ENCODE measurements at regions not wholly inside any gene's neighbourhood (a gene's known extent, or its start where the extent isn't known, plus 50 kb on each side); places are given as distances from the start of the nearest gene placed in this dataset.

GRCh38 chr2:71842744-71843143 is 304.9 kb downstream of the CYP26B1 start:
- DNase-seq (ENCODE audit: extremely low spot score, unreplicated experiment), result no peak
- H3K4me1 Mint-ChIP-seq (ENCODE audit: unreplicated experiment), result peaks cover 5% of the 10 kb centered on the region
- TF ChIP-seq CTCF (IDR thresholded peaks at IDR 0.05), result no peak
- H3K27me3 Mint-ChIP-seq (ENCODE audit: unreplicated experiment), result no peaks in the 10 kb centered on the region
- H3K4me3 Mint-ChIP-seq (ENCODE audit: unreplicated experiment), result no peak overlapping the region
- no peaks in the 10 kb centered on the region for H3K9me3 Mint-ChIP-seq (ENCODE audit: unreplicated experiment)
- H3K36me3 Mint-ChIP-seq (ENCODE audit: unreplicated experiment), result no peaks in the 10 kb centered on the region
- H3K27ac Mint-ChIP-seq (ENCODE audit: unreplicated experiment), result no peak overlapping the region

- Mint-ChIP-seq H3K36me3 (ENCODE audit: unreplicated experiment) (no peaks in the 10 kb centered on the region), H3K27ac (ENCODE audit: unreplicated experiment) (no peak overlapping the region), H3K4me1 (ENCODE audit: unreplicated experiment) (peaks cover 5% of the 10 kb centered on the region), H3K27me3 (ENCODE audit: unreplicated experiment) (no peaks in the 10 kb centered on the region), H3K9me3 (ENCODE audit: unreplicated experiment) (no peaks in the 10 kb centered on the region), H3K4me3 (ENCODE audit: unreplicated experiment) (no peak overlapping the region)
- no peak for DNase-seq (ENCODE audit: extremely low spot score, unreplicated experiment)
- no peak for TF ChIP-seq CTCF (IDR thresholded peaks at IDR 0.05)
Observed at GRCh38 chr2:71839826-71840225, 307.8 kb downstream of the CYP26B1 start.

GRCh38 chr2:71834796-71835195 is 312.9 kb downstream of the CYP26B1 start:
- Mint-ChIP-seq H3K27ac (ENCODE audit: unreplicated experiment) (no peak overlapping the region), H3K4me3 (ENCODE audit: unreplicated experiment) (no peak overlapping the region), H3K9me3 (ENCODE audit: unreplicated experiment) (no peaks in the 10 kb centered on the region), H3K4me1 (ENCODE audit: unreplicated experiment) (no peaks in the 10 kb centered on the region), H3K36me3 (ENCODE audit: unreplicated experiment) (no peaks in the 10 kb centered on the region), H3K27me3 (ENCODE audit: unreplicated experiment) (no peaks in the 10 kb centered on the region)
- no peak for TF ChIP-seq CTCF (IDR thresholded peaks at IDR 0.05)
- DNase-seq (ENCODE audit: extremely low spot score, unreplicated experiment), result peak; percentile 42

GRCh38 chr2:71833855-71834560 is 313.7 kb downstream of the CYP26B1 start:
- H3K4me1 Mint-ChIP-seq (ENCODE audit: unreplicated experiment), result no peaks in the 10 kb centered on the region
- H3K27me3 Mint-ChIP-seq (ENCODE audit: unreplicated experiment), result no peaks in the 10 kb centered on the region
- H3K4me3 Mint-ChIP-seq (ENCODE audit: unreplicated experiment), result no peak overlapping the region
- no peaks in the 10 kb centered on the region for H3K9me3 Mint-ChIP-seq (ENCODE audit: unreplicated experiment)
- no peak overlapping the region for H3K27ac Mint-ChIP-seq (ENCODE audit: unreplicated experiment)
- no peaks in the 10 kb centered on the region for H3K36me3 Mint-ChIP-seq (ENCODE audit: unreplicated experiment)
- no peak for TF ChIP-seq CTCF (IDR thresholded peaks at IDR 0.05)
- peak; percentile 63 for DNase-seq (ENCODE audit: extremely low spot score, unreplicated experiment)

- DNase-seq (ENCODE audit: extremely low spot score, unreplicated experiment), result no peak
- no peak overlapping the region for H3K27ac Mint-ChIP-seq (ENCODE audit: unreplicated experiment)
- H3K4me1 Mint-ChIP-seq (ENCODE audit: unreplicated experiment), result no peaks in the 10 kb centered on the region
- no peak overlapping the region for H3K4me3 Mint-ChIP-seq (ENCODE audit: unreplicated experiment)
- no peaks in the 10 kb centered on the region for H3K9me3 Mint-ChIP-seq (ENCODE audit: unreplicated experiment)
- no peaks in the 10 kb centered on the region for H3K27me3 Mint-ChIP-seq (ENCODE audit: unreplicated experiment)
- TF ChIP-seq CTCF (IDR thresholded peaks at IDR 0.05), result no peak
- H3K36me3 Mint-ChIP-seq (ENCODE audit: unreplicated experiment), result no peaks in the 10 kb centered on the region
Observed at GRCh38 chr2:71833272-71833671, 314.4 kb downstream of the CYP26B1 start.

All from osteocyte (in vitro differentiated cells).